IMR-90 (cell line): ENCODE measurements at regions not wholly inside any gene's neighbourhood (a gene's known extent, or its start where the extent isn't known, plus 50 kb on each side); places are given as distances from the start of the nearest gene placed in this dataset.

ENCODE experiments used
- BHLHE40 ChIP-seq: fragments of 150-350 bp; IDR thresholded peaks from 2 replicates; pipeline ENCODE4 v1.6.1; 2016; ENCODE audit warnings: mild to moderate bottlenecking, low read depth, low read length
- CEBPB ChIP-seq: IDR thresholded peaks from 2 replicates; pipeline ENCODE4 v1.6.1; 2012; ENCODE audit warnings: low read depth, low read length, improper control_type of control experiment
- CHD1 ChIP-seq: IDR thresholded peaks from 2 replicates; pipeline ENCODE4 v1.6.1; 2012; ENCODE audit warnings: low read depth, low read length, improper control_type of control experiment
- CTCF ChIP-seq: conservative IDR thresholded peaks from 2 replicates; pipeline ENCODE4 v1.5.1; 2012; ENCODE audit warnings: mild to moderate bottlenecking, low read depth, low read length, improper control_type of control experiment
- MAFK ChIP-seq: IDR thresholded peaks from 2 replicates; pipeline ENCODE4 v1.6.1; 2012; ENCODE audit warnings: low read depth, low read length, improper control_type of control experiment
- NFE2L2 ChIP-seq: fragments of 150-350 bp; IDR thresholded peaks from 2 replicates; pipeline ENCODE4 v1.6.1; 2016; ENCODE audit warnings: low read depth, mild to moderate bottlenecking, low read length
- POLR2A ChIP-seq: IDR thresholded peaks from 2 replicates; pipeline ENCODE4 v1.6.1; 2012; ENCODE audit warnings: mild to moderate bottlenecking, low read depth, low read length
- RAD21 ChIP-seq: IDR thresholded peaks from 2 replicates; pipeline ENCODE4 v1.6.1; 2012; ENCODE audit warnings: low read length, improper control_type of control experiment
- RCOR1 ChIP-seq: IDR thresholded peaks from 2 replicates; pipeline ENCODE4 v1.6.1; 2012; ENCODE audit warnings: mild to moderate bottlenecking, low read length, improper control_type of control experiment; ENCODE audit not compliant: insufficient replicate concordance
- RFX5 ChIP-seq: IDR thresholded peaks from 2 replicates; pipeline ENCODE4 v1.8.0; 2012; ENCODE audit warnings: low read depth, mild to moderate bottlenecking, low read length, moderate library complexity
- SMC3 ChIP-seq: fragments of 150-350 bp; IDR thresholded peaks from 2 replicates; pipeline ENCODE4 v1.6.1; 2016; ENCODE audit warnings: low read depth, mild to moderate bottlenecking, antibody characterized with exemption, low read length, moderate library complexity
- USF2 ChIP-seq: fragments of 150-350 bp; IDR thresholded peaks from 2 replicates; pipeline ENCODE4 v1.6.1; 2017; ENCODE audit warnings: mild to moderate bottlenecking, antibody characterized with exemption, low read length, low read depth

- TF ChIP-seq CTCF (no peak), SMC3 (no peak), USF2 (no peak), RFX5 (no peak), RAD21 (no peak), POLR2A (no peak), NFE2L2 (no peak), RCOR1 (no peak), MAFK (no peak), CEBPB (no peak), BHLHE40 (no peak), CHD1 (no peak)
Observed at GRCh38 chr14:84208451-84208850, 1321.5 kb upstream of the FLRT2 start.
